Smooth muscle cell (in vitro differentiated cells): ENCODE measurements at regions not wholly inside any gene's neighbourhood (a gene's known extent, or its start where the extent isn't known, plus 50 kb on each side); places are given as distances from the start of the nearest gene placed in this dataset.

ENCODE experiments used
- DNase-seq: peaks from one replicate; lab custom pipeline; 2025; ENCODE audit not compliant: unreplicated experiment; lab: John Stamatoyannopoulos, UW
- H2AFZ ChIP-seq: fragments of 200-600 bp; sonication (generic); 2 replicates; pipeline ENCODE4 v1.6.0; 2016; ENCODE audit warnings: antibody characterized with exemption, low read depth, mild to moderate bottlenecking
- H3F3A ChIP-seq: fragments of 200-600 bp; sonication (generic); 2 replicates; pipeline ENCODE4 v1.6.0; 2017; ENCODE audit warnings: antibody characterized with exemption, low read depth
- H3K27ac ChIP-seq: fragments of 200-600 bp; sonication (generic); 2 replicates; pipeline ENCODE4 v1.5.1; 2016; ENCODE audit warnings: low read depth, mild to moderate bottlenecking
- H3K27me3 ChIP-seq: fragments of 200-600 bp; sonication (generic); 2 replicates; pipeline ENCODE4 v1.6.1; 2016; ENCODE audit warnings: low read depth, mild to moderate bottlenecking
- H3K36me3 ChIP-seq: fragments of 200-600 bp; sonication (generic); 2 replicates; pipeline ENCODE4 v1.5.1; 2016; ENCODE audit warnings: low read depth
- H3K4me1 ChIP-seq: fragments of 200-600 bp; sonication (generic); 2 replicates; pipeline ENCODE4 v1.5.1; 2016; ENCODE audit warnings: low read depth
- H3K4me2 ChIP-seq: fragments of 200-600 bp; sonication (generic); 2 replicates; pipeline ENCODE4 v1.6.0; 2016; ENCODE audit warnings: mild to moderate bottlenecking
- H3K4me3 ChIP-seq: fragments of 200-600 bp; sonication (generic); 2 replicates; pipeline ENCODE4 v1.5.1; 2016; ENCODE audit warnings: mild to moderate bottlenecking
- H3K79me2 ChIP-seq: fragments of 200-600 bp; sonication (generic); 2 replicates; pipeline ENCODE4 v1.6.0; 2016; ENCODE audit warnings: low read depth, mild to moderate bottlenecking
- H3K9ac ChIP-seq: fragments of 200-600 bp; sonication (generic); 2 replicates; pipeline ENCODE4 v1.6.0; 2016; ENCODE audit warnings: low read depth
- H3K9me3 ChIP-seq: fragments of 200-600 bp; sonication (generic); replicated peaks from 2 replicates; pipeline ENCODE4 v1.5.1; 2016; ENCODE audit warnings: low read depth
- H4K20me1 ChIP-seq: fragments of 200-600 bp; sonication (generic); 2 replicates; pipeline ENCODE4 v1.6.0; 2016; ENCODE audit warnings: low read depth
- WGBS: methylation state at CpG from one replicate; pipeline ENCODE4 v1.1.7; 2016; ENCODE audit warnings: low lambda C conversion rate; 5-methylcytosine and 5-hydroxymethylcytosine counted together
- TF ChIP-seq, protein P1 (sequence below): fragments of 200-600 bp; sonication (generic); IDR thresholded peaks from 2 replicates; pipeline ENCODE4 v1.5.1; 2017; ENCODE audit warnings: borderline replicate concordance, mild to moderate bottlenecking, antibody characterized with exemption; ENCODE audit not compliant: insufficient read depth, poor library complexity, severe bottlenecking

DNA sequence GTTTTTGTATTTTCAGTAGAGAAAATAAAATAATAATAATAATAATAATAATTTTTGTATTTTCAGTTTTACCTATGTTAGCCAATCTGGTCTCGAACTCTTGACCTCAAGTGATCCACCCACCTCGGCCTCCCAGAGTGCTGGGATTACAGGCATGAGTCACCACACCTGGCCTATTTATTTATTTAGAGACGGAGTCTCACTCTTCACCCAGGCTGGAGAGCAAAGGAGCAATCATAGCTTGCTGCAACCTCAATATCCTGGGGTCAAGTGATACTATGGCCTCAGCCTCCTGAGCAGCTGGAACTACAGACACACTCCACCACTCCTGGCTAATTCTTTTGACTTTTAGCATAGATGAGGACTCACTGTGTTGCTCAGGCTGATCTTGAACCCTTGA lies 167.5 kb downstream of the TLE1 start:
- Histone ChIP-seq H3F3A (no peaks in the 10 kb centered on the region), H3K36me3 (no peaks in the 10 kb centered on the region), H3K9me3 (no peaks in the 10 kb centered on the region), H4K20me1 (no peaks in the 10 kb centered on the region), H3K4me1 (peaks cover 2% of the 10 kb centered on the region), H3K9ac (no peak overlapping the region), H3K27ac (no peak overlapping the region), H3K4me2 (no peak overlapping the region), H2AFZ (no peak overlapping the region), H3K4me3 (no peak overlapping the region), H3K27me3 (no peaks in the 10 kb centered on the region), H3K79me2 (no peaks in the 10 kb centered on the region)
- 88% methylated on average over 3 of the region's 3 CpGs for WGBS
- DNase-seq, result no peak
- TF ChIP-seq, protein P1, sequence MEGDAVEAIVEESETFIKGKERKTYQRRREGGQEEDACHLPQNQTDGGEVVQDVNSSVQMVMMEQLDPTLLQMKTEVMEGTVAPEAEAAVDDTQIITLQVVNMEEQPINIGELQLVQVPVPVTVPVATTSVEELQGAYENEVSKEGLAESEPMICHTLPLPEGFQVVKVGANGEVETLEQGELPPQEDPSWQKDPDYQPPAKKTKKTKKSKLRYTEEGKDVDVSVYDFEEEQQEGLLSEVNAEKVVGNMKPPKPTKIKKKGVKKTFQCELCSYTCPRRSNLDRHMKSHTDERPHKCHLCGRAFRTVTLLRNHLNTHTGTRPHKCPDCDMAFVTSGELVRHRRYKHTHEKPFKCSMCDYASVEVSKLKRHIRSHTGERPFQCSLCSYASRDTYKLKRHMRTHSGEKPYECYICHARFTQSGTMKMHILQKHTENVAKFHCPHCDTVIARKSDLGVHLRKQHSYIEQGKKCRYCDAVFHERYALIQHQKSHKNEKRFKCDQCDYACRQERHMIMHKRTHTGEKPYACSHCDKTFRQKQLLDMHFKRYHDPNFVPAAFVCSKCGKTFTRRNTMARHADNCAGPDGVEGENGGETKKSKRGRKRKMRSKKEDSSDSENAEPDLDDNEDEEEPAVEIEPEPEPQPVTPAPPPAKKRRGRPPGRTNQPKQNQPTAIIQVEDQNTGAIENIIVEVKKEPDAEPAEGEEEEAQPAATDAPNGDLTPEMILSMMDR, result no peak

DNA sequence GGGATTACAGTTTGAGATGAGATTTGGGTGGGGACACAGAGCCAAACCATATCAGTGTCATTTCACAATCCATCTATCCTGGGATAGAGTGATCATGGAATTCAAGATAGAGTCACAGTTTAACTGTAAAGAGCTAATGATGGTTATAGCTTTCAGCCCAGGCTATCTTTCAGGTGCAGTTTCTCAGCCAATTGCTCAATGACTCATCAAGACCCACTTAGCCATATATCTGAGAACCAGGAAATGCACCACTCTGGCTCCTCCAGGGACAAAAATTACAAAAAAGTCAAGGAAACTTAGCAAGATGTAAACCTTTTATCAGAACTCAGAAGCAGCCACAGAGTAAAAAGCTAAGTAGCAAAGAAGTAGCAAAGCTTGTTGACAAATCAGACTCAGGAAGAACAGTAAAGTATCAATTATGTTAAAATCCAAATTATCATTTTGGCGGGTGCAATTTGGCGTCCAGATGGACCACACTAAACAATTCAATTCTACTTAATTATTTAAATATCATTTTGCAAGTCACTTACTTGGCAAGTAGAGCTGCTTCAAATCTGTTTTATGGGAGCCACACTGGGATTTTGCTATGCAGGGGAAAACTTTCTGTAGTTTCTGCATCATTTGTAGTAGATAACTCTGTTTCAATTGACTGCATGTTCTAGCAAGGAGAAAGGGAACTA lies 169.4 kb downstream of the TLE1 start:
- H3F3A ChIP-seq, result no peaks in the 10 kb centered on the region
- DNase-seq, result no peak
- H3K27ac ChIP-seq, result no peak overlapping the region
- H3K4me1 ChIP-seq, result peaks cover 2% of the 10 kb centered on the region
- WGBS, result 76% methylated on average over 2 of the region's 2 CpGs
- H4K20me1 ChIP-seq, result no peaks in the 10 kb centered on the region
- H3K9me3 ChIP-seq, result no peaks in the 10 kb centered on the region
- no peak overlapping the region for H2AFZ ChIP-seq
- H3K36me3 ChIP-seq, result no peaks in the 10 kb centered on the region
- no peak overlapping the region for H3K9ac ChIP-seq
- H3K27me3 ChIP-seq, result no peaks in the 10 kb centered on the region
- TF ChIP-seq, protein P1, result no peak
- no peak overlapping the region for H3K4me2 ChIP-seq
- no peak overlapping the region for H3K4me3 ChIP-seq
- no peaks in the 10 kb centered on the region for H3K79me2 ChIP-seq

DNA sequence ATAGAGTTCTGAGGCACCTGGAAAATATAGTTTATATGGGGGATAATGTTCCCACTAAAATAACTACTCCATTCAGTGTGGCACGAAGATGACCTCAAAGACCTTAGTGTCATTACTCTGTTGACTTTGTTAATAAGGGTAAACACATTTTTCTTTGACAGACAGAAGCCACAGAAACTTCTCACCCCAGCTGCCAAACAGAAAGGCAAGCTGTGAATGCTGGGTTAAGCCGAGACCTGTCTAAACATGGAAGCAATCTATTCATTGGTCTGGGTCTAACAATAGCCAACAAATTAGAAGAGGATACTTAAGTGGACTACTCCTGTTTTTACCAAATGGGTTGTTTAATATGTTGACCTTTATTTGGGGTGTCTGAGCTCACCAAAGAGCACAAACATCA lies 171.4 kb downstream of the TLE1 start:
- Histone ChIP-seq H3K4me3 (no peak overlapping the region), H4K20me1 (no peaks in the 10 kb centered on the region), H3K27ac (no peak overlapping the region), H3K79me2 (no peaks in the 10 kb centered on the region), H3F3A (no peaks in the 10 kb centered on the region), H3K9ac (no peak overlapping the region), H3K27me3 (no peaks in the 10 kb centered on the region), H2AFZ (no peak overlapping the region), H3K36me3 (no peaks in the 10 kb centered on the region), H3K4me2 (no peak overlapping the region), H3K4me1 (no peaks in the 10 kb centered on the region), H3K9me3 (no peaks in the 10 kb centered on the region)
- TF ChIP-seq, protein P1, result no peak
- no peak for DNase-seq
- 84% methylated on average over 2 of the region's 2 CpGs for WGBS

DNA sequence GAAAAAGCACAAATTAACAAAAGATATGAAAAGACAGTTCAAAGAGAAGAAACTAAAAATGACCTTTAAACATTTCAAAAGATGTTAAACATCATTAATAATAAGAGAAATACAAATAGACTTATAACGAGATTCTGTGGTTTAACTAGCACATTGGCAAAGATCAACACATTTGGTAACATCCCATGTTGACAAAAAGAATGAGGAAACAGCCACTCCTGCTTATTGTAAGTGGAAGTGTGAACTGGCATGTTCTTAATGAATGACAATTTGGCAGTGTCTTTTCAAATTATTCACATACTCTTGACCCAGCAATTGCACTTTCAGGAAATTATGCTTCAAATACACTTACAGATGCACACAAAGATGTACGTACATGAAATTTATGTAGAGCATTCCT lies 176.3 kb downstream of the TLE1 start:
- no peak overlapping the region for H3K9ac ChIP-seq
- DNase-seq, result no peak
- TF ChIP-seq, protein P1, result no peak
- no peak overlapping the region for H3K4me2 ChIP-seq
- 90% methylated on average over 2 of the region's 2 CpGs for WGBS
- H3K27me3 ChIP-seq, result no peaks in the 10 kb centered on the region
- no peaks in the 10 kb centered on the region for H3K36me3 ChIP-seq
- no peak overlapping the region for H3K4me3 ChIP-seq
- no peaks in the 10 kb centered on the region for H3K79me2 ChIP-seq
- no peaks in the 10 kb centered on the region for H3K4me1 ChIP-seq
- H3K27ac ChIP-seq, result no peak overlapping the region
- H3K9me3 ChIP-seq, result no peaks in the 10 kb centered on the region
- no peak overlapping the region for H2AFZ ChIP-seq
- H4K20me1 ChIP-seq, result no peaks in the 10 kb centered on the region
- H3F3A ChIP-seq, result no peaks in the 10 kb centered on the region
